GM12875 (cell line): ENCODE measurements at regions not wholly inside any gene's neighbourhood (a gene's known extent, or its start where the extent isn't known, plus 50 kb on each side); places are given as distances from the start of the nearest gene placed in this dataset.

Source experiments
- H3K4me3 ChIP-seq: one replicate; pipeline ENCODE4 v1.5.1; 2011; ENCODE audit warnings: low read depth, low read length, control low read depth
- TF ChIP-seq, protein P1 (sequence below): IDR thresholded peaks from 2 replicates; pipeline ENCODE4 v1.5.1; 2011; ENCODE audit warnings: low read depth, mild to moderate bottlenecking, control low read depth, inconsistent platforms, low read length, moderate library complexity, borderline replicate concordance; ENCODE audit not compliant: insufficient read depth

DNA sequence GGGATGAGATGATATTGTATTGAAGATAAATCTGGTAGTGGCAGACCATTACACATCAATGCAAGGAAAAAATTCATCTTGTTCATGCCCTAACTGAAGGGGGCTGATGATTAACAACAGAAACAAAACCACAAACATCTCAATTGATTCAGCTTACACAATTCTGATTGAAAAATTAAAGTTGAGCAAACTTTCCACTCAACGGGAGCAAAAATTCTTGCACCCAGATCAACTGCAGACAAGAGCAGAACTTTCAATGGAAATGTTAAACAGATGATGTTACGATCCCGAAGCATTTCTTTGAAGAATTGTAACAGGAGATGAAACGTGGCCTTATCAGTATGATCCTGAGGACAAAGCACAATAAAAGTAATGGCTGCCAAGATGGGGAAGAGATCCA lies 172.4 kb upstream of the SOX5 start:
- TF ChIP-seq, protein P1, sequence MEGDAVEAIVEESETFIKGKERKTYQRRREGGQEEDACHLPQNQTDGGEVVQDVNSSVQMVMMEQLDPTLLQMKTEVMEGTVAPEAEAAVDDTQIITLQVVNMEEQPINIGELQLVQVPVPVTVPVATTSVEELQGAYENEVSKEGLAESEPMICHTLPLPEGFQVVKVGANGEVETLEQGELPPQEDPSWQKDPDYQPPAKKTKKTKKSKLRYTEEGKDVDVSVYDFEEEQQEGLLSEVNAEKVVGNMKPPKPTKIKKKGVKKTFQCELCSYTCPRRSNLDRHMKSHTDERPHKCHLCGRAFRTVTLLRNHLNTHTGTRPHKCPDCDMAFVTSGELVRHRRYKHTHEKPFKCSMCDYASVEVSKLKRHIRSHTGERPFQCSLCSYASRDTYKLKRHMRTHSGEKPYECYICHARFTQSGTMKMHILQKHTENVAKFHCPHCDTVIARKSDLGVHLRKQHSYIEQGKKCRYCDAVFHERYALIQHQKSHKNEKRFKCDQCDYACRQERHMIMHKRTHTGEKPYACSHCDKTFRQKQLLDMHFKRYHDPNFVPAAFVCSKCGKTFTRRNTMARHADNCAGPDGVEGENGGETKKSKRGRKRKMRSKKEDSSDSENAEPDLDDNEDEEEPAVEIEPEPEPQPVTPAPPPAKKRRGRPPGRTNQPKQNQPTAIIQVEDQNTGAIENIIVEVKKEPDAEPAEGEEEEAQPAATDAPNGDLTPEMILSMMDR = no peak
- no peak overlapping the region for H3K4me3 ChIP-seq

DNA sequence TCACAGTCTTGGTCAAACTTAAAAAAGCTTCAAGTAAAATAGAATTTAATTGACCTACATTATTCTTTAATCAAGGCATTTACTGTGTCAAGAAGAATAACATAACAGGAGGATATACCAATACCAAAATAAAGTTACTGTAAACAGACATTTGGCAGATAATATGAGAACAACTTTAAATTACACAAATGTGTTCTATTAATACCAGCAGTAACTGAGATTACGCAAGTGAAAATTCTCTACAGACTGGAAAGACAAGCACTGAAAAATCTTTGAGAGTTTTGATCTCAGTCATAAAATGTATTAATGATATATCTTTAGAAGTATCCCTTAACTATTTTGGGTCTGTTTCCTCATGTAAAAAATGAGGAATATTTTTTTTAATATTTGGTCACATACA lies 169.2 kb upstream of the SOX5 start:
- H3K4me3 ChIP-seq = no peak overlapping the region
- TF ChIP-seq, protein P1 = no peak

GRCh38 chr12:24116548-24116947 lies 167.1 kb upstream of the SOX5 start:
- TF ChIP-seq, protein P1 = no peak

GRCh38 chr12:24113701-24114100 lies 164.2 kb upstream of the SOX5 start:
- H3K4me3 ChIP-seq = no peak overlapping the region
- TF ChIP-seq, protein P1 = no peak

More at GRCh38 chr12:24116548-24116947, 167.1 kb upstream of the SOX5 start:
- H3K4me3 ChIP-seq = no peak overlapping the region

- H3K4me3 ChIP-seq = no peak overlapping the region
- TF ChIP-seq, protein P1 = no peak
Observed at GRCh38 chr12:24111616-24112015, 162.1 kb upstream of the SOX5 start.

GRCh38 chr12:24111086-24111485 lies 161.6 kb upstream of the SOX5 start:
- no peak overlapping the region for H3K4me3 ChIP-seq
- TF ChIP-seq, protein P1 = no peak

- TF ChIP-seq, protein P1 = peak; percentile 44; the same call in 1 of the 2 replicates
- H3K4me3 ChIP-seq = no peak overlapping the region
Observed at GRCh38 chr12:24109381-24110039, 160.0 kb upstream of the SOX5 start.
